Activated CD4-positive, alpha-beta T cell treated with anti-CD3 and anti-CD28 coated beads for 1 hour (primary cell): ENCODE measurements at regions not wholly inside any gene's neighbourhood (a gene's known extent, or its start where the extent isn't known, plus 50 kb on each side); places are given as distances from the start of the nearest gene placed in this dataset.

Experiments used
- DNase-seq: peaks from one replicate; pipeline ENCODE4 v3.0.0-alpha.2; 2020

GRCh38 chr2:5845798-5846330 is 153.7 kb downstream of the SOX11 start:
- no peak for DNase-seq

- DNase-seq: no peak
Measured at GRCh38 chr2:5846881-5847280, 154.7 kb downstream of the SOX11 start.

GRCh38 chr2:5849562-5849961 is 157.4 kb downstream of the SOX11 start:
- no peak for DNase-seq

- no peak for DNase-seq
Measured at GRCh38 chr2:5851410-5851809, 159.2 kb downstream of the SOX11 start.

- DNase-seq: no peak
Measured at GRCh38 chr2:5854797-5855196, 162.6 kb downstream of the SOX11 start.

DNA sequence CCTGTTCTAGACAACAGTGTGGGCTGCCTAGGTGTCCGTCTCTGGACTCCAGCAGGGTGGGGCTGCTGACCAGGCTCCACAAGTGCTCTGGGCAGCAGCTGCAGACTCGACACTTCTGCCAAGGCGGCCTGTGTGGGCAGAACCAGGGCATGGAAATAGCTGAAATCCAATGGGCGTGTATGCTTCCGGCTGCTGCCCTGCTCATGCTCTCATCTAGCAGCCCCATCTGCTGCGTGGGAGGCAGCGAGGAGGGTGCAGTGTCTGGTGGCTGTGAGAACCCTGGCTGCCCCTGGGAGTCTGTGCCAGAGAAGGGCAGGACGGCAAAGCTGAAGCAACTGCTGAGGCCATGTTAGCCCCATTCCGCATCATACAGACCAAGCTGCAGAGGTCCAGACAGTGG is 174.9 kb downstream of the SOX11 start:
- DNase-seq: no peak

DNA sequence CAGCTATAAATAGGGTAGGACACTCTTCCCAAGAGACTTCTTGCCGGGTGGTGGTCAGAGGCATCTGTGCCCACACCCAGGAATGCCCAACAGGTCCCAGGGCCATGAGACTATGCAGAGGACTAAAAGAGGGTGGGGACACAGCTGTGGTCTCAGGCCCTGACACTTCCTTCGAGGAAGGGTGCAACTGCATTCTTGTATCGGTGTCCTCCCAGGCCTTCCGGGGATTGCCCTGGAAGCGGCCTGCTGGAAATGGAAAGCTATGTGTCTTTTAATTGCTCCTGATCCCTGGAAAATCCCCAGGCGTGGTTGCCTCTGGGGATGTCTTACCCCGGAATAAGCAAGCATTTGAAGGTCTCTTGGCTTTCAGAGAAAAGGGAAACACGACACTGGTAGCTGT is 176.7 kb downstream of the SOX11 start:
- no peak for DNase-seq

DNA sequence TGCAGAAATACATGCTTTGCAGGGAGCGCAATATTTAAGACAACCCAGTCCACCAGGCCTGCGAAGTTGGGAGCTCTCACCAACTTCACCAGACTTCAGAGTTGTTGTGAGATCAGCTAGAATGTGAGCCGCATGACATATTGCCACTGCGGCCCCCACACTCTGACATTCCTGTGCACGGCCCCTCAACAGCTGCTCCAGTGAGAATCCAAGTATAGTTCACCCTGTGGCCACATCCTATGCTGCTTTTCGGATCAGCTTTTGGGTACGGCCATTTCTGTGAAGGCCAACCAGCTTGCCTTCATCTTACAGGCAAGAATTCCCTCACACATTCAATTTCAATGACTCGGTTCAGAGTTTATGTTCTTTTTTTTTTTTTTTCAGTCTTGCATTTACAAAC is 177.8 kb downstream of the SOX11 start:
- DNase-seq: no peak

GRCh38 chr2:5877360-5877759 is 185.2 kb downstream of the SOX11 start:
- no peak for DNase-seq

DNA sequence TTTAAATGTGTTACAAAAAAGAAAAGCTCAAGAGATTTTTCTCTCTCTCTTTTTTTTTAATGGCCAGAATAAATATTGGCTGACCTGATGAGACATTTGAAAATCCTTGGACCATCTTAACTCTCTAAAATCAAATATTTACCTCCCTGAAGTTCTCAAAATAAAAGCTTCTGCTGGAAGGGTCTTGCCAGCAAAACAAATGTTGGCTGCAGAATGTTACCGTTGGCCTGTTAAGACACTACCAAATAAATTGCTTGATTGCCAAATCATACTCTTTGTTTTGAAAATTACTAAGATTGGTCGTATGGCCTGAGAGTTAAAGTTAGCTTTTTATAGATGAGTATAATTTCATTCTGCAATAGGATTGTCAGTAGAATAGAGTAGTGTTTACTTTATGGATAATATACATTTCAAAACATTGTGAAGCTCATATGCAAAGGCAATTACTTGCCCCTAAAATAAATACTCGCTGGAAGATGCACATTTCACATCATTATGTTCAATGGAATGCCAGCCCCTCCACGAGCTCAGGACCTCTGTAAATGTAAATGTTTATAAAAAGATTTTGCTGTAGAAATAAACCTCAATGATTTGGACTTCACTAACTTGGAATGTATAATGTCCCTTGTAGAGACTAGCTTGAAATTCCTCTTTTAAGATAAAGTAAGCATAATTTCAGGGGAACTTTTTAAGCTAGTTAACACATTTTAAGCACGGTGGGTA is 193.4 kb downstream of the SOX11 start:
- DNase-seq: no peak

GRCh38 chr2:5886462-5886861 is 194.3 kb downstream of the SOX11 start:
- DNase-seq: no peak

DNA sequence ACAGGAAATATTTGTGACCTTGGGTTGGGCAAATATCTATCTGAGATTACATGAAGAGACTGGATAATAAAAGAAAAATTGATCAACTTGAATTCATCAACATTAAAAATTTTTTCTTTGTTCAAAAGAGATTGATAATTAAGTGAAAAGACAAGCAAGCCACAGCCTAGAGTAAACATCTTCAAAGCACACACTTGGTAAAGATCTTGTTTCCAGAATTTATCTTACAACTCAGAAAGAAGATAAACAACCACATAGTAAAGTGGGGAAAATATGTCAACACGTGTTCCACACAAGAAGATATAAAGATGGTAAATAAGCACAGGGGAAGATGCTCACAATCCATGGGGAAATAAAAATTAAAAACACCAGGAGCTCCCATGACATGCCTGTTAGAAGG is 195.9 kb downstream of the SOX11 start:
- no peak for DNase-seq

- no peak for DNase-seq
Measured at GRCh38 chr2:5889519-5889918, 197.3 kb downstream of the SOX11 start.

- no peak for DNase-seq
Measured at GRCh38 chr2:5894355-5894754, 202.2 kb downstream of the SOX11 start.

- no peak for DNase-seq
Measured at GRCh38 chr2:5895284-5895683, 203.1 kb downstream of the SOX11 start.

DNA sequence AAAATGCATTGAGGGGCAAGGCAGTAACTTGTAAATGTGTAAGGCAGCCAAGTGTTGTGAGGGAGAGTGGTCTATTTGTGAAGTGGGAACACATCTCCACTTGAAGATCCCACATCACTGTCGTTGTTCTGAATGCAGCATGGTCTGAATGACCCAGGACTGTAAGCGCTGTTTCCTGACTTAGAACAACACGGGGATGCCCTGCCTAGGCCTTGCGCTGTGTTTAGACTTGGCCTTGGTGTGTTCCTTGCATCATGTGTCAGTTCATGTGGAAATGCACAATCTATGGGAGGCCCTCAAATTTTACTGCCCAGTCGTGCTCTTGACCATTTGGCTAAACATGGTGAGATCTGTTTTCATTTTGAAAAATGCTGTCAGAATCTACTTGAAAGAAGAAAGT is 205.1 kb downstream of the SOX11 start:
- DNase-seq: no peak

GRCh38 chr2:5898667-5899066 is 206.5 kb downstream of the SOX11 start:
- no peak for DNase-seq

GRCh38 chr2:5905661-5906060 is 213.5 kb downstream of the SOX11 start:
- DNase-seq: no peak

GRCh38 chr2:5908071-5908470 is 215.9 kb downstream of the SOX11 start:
- no peak for DNase-seq

- no peak for DNase-seq
Measured at GRCh38 chr2:5911718-5912117, 219.5 kb downstream of the SOX11 start.

GRCh38 chr2:5913711-5914395 is 221.7 kb downstream of the SOX11 start:
- no peak for DNase-seq

DNA sequence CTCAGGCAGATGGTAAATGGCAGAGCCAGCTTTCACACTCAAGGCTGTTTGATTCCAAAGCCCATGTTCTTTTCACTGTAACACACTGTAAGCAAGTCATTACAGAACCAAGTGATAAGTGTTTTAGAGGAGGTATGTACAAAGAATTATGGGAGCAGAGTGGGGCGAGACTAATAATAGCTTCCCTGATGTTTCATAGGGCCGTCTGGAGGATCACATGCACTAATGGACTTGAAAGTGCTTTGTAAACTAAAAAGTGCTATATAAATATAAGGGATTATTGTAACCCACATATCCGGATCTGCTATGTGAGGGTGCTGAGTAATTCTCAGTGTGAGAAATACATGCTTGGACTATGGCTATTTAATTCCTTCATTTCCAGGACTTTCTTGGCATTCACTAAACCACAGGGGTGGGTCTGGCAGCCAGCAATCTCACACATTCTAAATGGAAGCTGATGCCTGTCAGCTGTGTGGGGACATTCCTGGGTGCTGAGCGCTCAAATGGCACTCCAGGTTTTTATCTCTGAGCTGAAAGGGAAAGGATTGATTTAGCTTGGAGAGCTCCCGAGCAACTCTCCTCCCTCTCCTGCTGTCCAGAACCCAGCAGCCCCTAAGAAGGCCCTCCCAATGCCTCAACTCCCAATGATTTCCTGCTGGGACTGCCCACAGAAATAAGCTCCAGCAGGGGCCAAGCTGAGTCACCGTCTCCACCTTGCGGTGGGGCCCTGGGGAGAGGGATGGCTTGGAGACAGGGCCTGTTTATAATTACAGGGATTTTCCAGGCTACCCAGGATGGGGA is 222.8 kb downstream of the SOX11 start:
- DNase-seq: no peak

- no peak for DNase-seq
Measured at GRCh38 chr2:5915881-5916310, 223.7 kb downstream of the SOX11 start.
